H9 (cell line): ENCODE measurements at regions not wholly inside any gene's neighbourhood (a gene's known extent, or its start where the extent isn't known, plus 50 kb on each side); places are given as distances from the start of the nearest gene placed in this dataset.

Source experiments
- DNase-seq: peaks from one replicate; pipeline ENCODE4 v3.0.0-alpha.2; 2017
- H2AFZ ChIP-seq: one replicate; pipeline ENCODE4 v1.6.1; 2013; ENCODE audit warnings: mild to moderate bottlenecking, low read length, control low read depth, moderate library complexity
- H2AK5ac ChIP-seq: 2 replicates; pipeline ENCODE4 v1.6.1; 2013; ENCODE audit warnings: low read length, control low read depth, mixed read lengths; ENCODE audit not compliant: insufficient read length
- H2BK120ac ChIP-seq: one replicate; pipeline ENCODE4 v1.6.1; 2013; ENCODE audit warnings: low read depth, mild to moderate bottlenecking, low read length, control low read depth, inconsistent platforms; ENCODE audit not compliant: poor library complexity, severe bottlenecking
- H2BK12ac ChIP-seq: 2 replicates; pipeline ENCODE4 v1.6.1; 2013; ENCODE audit warnings: low read length, control low read depth, mixed read lengths, low read depth; ENCODE audit not compliant: insufficient read length
- H2BK15ac ChIP-seq: 2 replicates; pipeline ENCODE4 v1.6.1; 2013; ENCODE audit warnings: low read depth, low read length, control low read depth
- H2BK20ac ChIP-seq: one replicate; pipeline ENCODE4 v1.6.1; 2013; ENCODE audit warnings: low read depth, mild to moderate bottlenecking, low read length, control low read depth, inconsistent platforms; ENCODE audit not compliant: poor library complexity, severe bottlenecking
- H2BK5ac ChIP-seq: 2 replicates; pipeline ENCODE4 v1.6.1; 2013; ENCODE audit warnings: low read length, control low read depth, mixed read lengths; ENCODE audit not compliant: insufficient read length
- H3K14ac ChIP-seq: 2 replicates; pipeline ENCODE4 v1.6.1; 2013; ENCODE audit warnings: low read length, control low read depth; ENCODE audit not compliant: insufficient read depth
- H3K18ac ChIP-seq: 2 replicates; pipeline ENCODE4 v1.6.1; 2013; ENCODE audit warnings: low read depth, mild to moderate bottlenecking, mixed read lengths, low read length, control low read depth; ENCODE audit not compliant: insufficient read length
- H3K23ac ChIP-seq: 2 replicates; pipeline ENCODE4 v1.6.1; 2013; ENCODE audit warnings: low read length, control low read depth, mixed read lengths, low read depth; ENCODE audit not compliant: insufficient read length
- H3K23me2 ChIP-seq: 2 replicates; pipeline ENCODE4 v1.6.1; 2013; ENCODE audit warnings: low read depth, mild to moderate bottlenecking, mixed read lengths, low read length, control low read depth; ENCODE audit not compliant: insufficient read length, poor library complexity, severe bottlenecking
- H3K27ac ChIP-seq: 2 replicates; pipeline ENCODE4 v1.5.1; 2013; ENCODE audit warnings: low read length, control low read depth, mixed read lengths, low read depth; ENCODE audit not compliant: insufficient read length
- H3K27me3 ChIP-seq: 2 replicates; pipeline ENCODE4 v1.6.1; 2013; ENCODE audit warnings: low read length, control low read depth, inconsistent platforms; ENCODE audit not compliant: insufficient read depth
- H3K4ac ChIP-seq: 2 replicates; pipeline ENCODE4 v1.6.1; 2013; ENCODE audit warnings: low read depth, mild to moderate bottlenecking, control low read depth, inconsistent platforms, low read length, moderate library complexity
- H3K4me1 ChIP-seq: 2 replicates; pipeline ENCODE4 v1.6.1; 2013; ENCODE audit warnings: low read length, control low read depth, inconsistent platforms; ENCODE audit not compliant: insufficient read depth
- H3K4me2 ChIP-seq: 2 replicates; pipeline ENCODE4 v1.6.1; 2013; ENCODE audit warnings: low read length, control low read depth, mixed read lengths; ENCODE audit not compliant: insufficient read length, insufficient read depth
- H3K56ac ChIP-seq: 2 replicates; pipeline ENCODE4 v1.6.1; 2013; ENCODE audit warnings: low read depth, mild to moderate bottlenecking, mixed read lengths, low read length, control low read depth; ENCODE audit not compliant: insufficient read length
- H3K79me1 ChIP-seq: 2 replicates; pipeline ENCODE4 v1.6.1; 2013; ENCODE audit warnings: low read depth, mild to moderate bottlenecking, moderate library complexity, low read length, control low read depth, inconsistent platforms; ENCODE audit not compliant: insufficient read depth, poor library complexity, severe bottlenecking
- H3K79me2 ChIP-seq: 2 replicates; pipeline ENCODE4 v1.6.1; 2013; ENCODE audit warnings: low read length, control low read depth, inconsistent platforms; ENCODE audit not compliant: insufficient read depth
- H3K9ac ChIP-seq: 2 replicates; pipeline ENCODE4 v1.6.1; 2013; ENCODE audit warnings: low read length, control low read depth, mixed read lengths; ENCODE audit not compliant: insufficient read length; ENCODE audit errors: extremely low read depth
- H3K9me3 ChIP-seq: one replicate; pipeline ENCODE4 v1.6.1; 2013; ENCODE audit warnings: low read depth, low read length, inconsistent platforms; ENCODE audit not compliant: control insufficient read depth
- H3T11ph ChIP-seq: one replicate; pipeline ENCODE4 v1.6.1; 2013; ENCODE audit warnings: mild to moderate bottlenecking, low read length, control low read depth, inconsistent platforms
- H4K20me1 ChIP-seq: one replicate; pipeline ENCODE4 v1.6.1; 2013; ENCODE audit not compliant: control insufficient read depth, insufficient read length, insufficient read depth
- H4K5ac ChIP-seq: 2 replicates; pipeline ENCODE4 v1.6.1; 2013; ENCODE audit warnings: low read depth, mild to moderate bottlenecking, mixed read lengths, low read length, control low read depth; ENCODE audit not compliant: insufficient read length
- H4K8ac ChIP-seq: replicated peaks from 2 replicates; pipeline ENCODE4 v1.6.1; 2013; ENCODE audit warnings: low read length, control low read depth, mixed read lengths, low read depth; ENCODE audit not compliant: insufficient read length
- H4K91ac ChIP-seq: 2 replicates; pipeline ENCODE4 v1.6.1; 2013; ENCODE audit warnings: low read depth, mild to moderate bottlenecking, moderate library complexity, mixed read lengths, low read length, control low read depth; ENCODE audit not compliant: insufficient read length
- H3K27ac Mint-ChIP-seq, 3 experiments: 2 replicates in 2 of 3; 3 replicates in 1 of 3; pipeline ENCODE4 v1.8.0; 2020 to 2021; ENCODE audit warnings: mixed read lengths in 3 of 3, mild to moderate bottlenecking in 1 of 3, moderate library complexity in 1 of 3
- H3K27me3 Mint-ChIP-seq: 2 replicates; pipeline ENCODE4 v1.8.0; 2021; ENCODE audit warnings: low read depth, mild to moderate bottlenecking, moderate library complexity, mixed read lengths
- H3K36me3 Mint-ChIP-seq, 3 experiments: 2 replicates in 2 of 3; 3 replicates in 1 of 3; pipeline ENCODE4 v1.8.0; 2020 to 2021; ENCODE audit warnings: low read depth in 3 of 3, mixed read lengths in 3 of 3; ENCODE audit not compliant: insufficient read depth in 1 of 3
- H3K4me1 Mint-ChIP-seq, 2 experiments: 2 replicates each; pipeline ENCODE4 v1.8.0; 2020; ENCODE audit warnings: mixed read lengths in 2 of 2
- H3K4me3 Mint-ChIP-seq, 2 experiments: 2 replicates in 1 of 2; 3 replicates in 1 of 2; pipeline ENCODE4 v1.8.0; 2020 to 2021; ENCODE audit warnings: mild to moderate bottlenecking in 2 of 2, mixed read lengths in 2 of 2, moderate library complexity in 1 of 2
- H3K9me3 Mint-ChIP-seq, 2 experiments: 2 replicates in 1 of 2; 3 replicates in 1 of 2; pipeline ENCODE4 v1.8.0; 2020; ENCODE audit warnings: mild to moderate bottlenecking in 2 of 2, mixed read lengths in 2 of 2, moderate library complexity in 1 of 2
- CTCF ChIP-seq: fragments of 200-600 bp; sonication (generic); conservative IDR thresholded peaks from 3 replicates; pipeline ENCODE4 v1.8.0; 2021; ENCODE audit warnings: antibody characterized with exemption, mild to moderate bottlenecking
- WGBS: extraction: QIAGEN DNeasy Blood & Tissue Kit; methylation state at CpG from one replicate; pipeline ENCODE4 v1.1.7; 2013; ENCODE audit warnings: missing lambda C conversion rate, low lambda C conversion rate, mixed read lengths; ENCODE audit not compliant: insufficient read length; ENCODE audit errors: extremely low coverage; 5-methylcytosine and 5-hydroxymethylcytosine counted together

- no peak overlapping the region for H2BK12ac ChIP-seq
- H2AK5ac ChIP-seq, result no peak overlapping the region
- peak; percentile 85 for TF ChIP-seq CTCF
- no peak overlapping the region for H2AFZ ChIP-seq
- WGBS, result no CpG with 5 or more reads among the region's 6 CpGs
- H3K4me2 ChIP-seq, result no peak overlapping the region
- no peaks in the 10 kb centered on the region for H3K4me1 Mint-ChIP-seq
- H3K4ac ChIP-seq, result no peak overlapping the region
- no peak overlapping the region for H4K91ac ChIP-seq
- no peaks in the 10 kb centered on the region for H3K4me1 ChIP-seq
- H4K5ac ChIP-seq, result no peak overlapping the region
- H3K23me2 ChIP-seq, result no peaks in the 10 kb centered on the region
- no peak overlapping the region for H2BK5ac ChIP-seq
- no peaks in the 10 kb centered on the region for H3K9me3 Mint-ChIP-seq
- H3K14ac ChIP-seq, result no peak overlapping the region
- H3K79me1 ChIP-seq, result no peaks in the 10 kb centered on the region
- no peak overlapping the region for H3K27ac ChIP-seq
- no peak overlapping the region for H2BK20ac ChIP-seq
- no peak overlapping the region for H3K9ac ChIP-seq
- H3K18ac ChIP-seq, result no peak overlapping the region
- H4K20me1 ChIP-seq, result no peaks in the 10 kb centered on the region
- H3K27me3 ChIP-seq, result no peaks in the 10 kb centered on the region
- H3T11ph ChIP-seq, result no peak overlapping the region
- H3K27me3 Mint-ChIP-seq, result no peaks in the 10 kb centered on the region; the same call in none of the 2 replicates
- no peak overlapping the region for H3K56ac ChIP-seq
- peak; percentile 53 for DNase-seq
- no peak overlapping the region for H3K27ac Mint-ChIP-seq
- no peak overlapping the region for H2BK120ac ChIP-seq
- no peaks in the 10 kb centered on the region for H3K9me3 ChIP-seq
- no peaks in the 10 kb centered on the region for H3K36me3 Mint-ChIP-seq
- H3K4me3 Mint-ChIP-seq, result no peak overlapping the region
- H3K79me2 ChIP-seq, result no peaks in the 10 kb centered on the region
- no peak overlapping the region for H3K23ac ChIP-seq
- no peak overlapping the region for H4K8ac ChIP-seq
- no peak overlapping the region for H2BK15ac ChIP-seq
Observed at GRCh38 chr15:87604857-87605446, 651.6 kb downstream of the NTRK3 start.
